ENCODE measurements at regions not wholly inside any gene's neighbourhood (a gene's known extent, or its start where the extent isn't known, plus 50 kb on each side); places are given as distances from the start of the nearest gene placed in this dataset.
"Not testable (repeated sequence)": the region's sequence is repeated elsewhere in the genome, so short reads cannot be mapped to it uniquely, and the experiment has no call there.

- peak; percentile 7 to 20 (median 12) for DNase-seq (ENCODE audit: low read depth in 3 of 3, low spot score in 1 of 3)
Measured at GRCh38 chr7:3094701-3095445, 51.2 kb upstream of the CARD11 start.

- no peak for DNase-seq (ENCODE audit: low read depth in 3 of 3, low spot score in 1 of 3)
Measured at GRCh38 chr7:3097734-3098133, 54.1 kb upstream of the CARD11 start.

- no peak for DNase-seq (ENCODE audit: low read depth in 3 of 3, low spot score in 1 of 3)
Measured at GRCh38 chr7:3102159-3102558, 58.5 kb upstream of the CARD11 start.

- no peak for DNase-seq (ENCODE audit: low read depth in 3 of 3, low spot score in 1 of 3)
Measured at GRCh38 chr7:3103614-3104398, 60.1 kb upstream of the CARD11 start.

- no peak for DNase-seq (ENCODE audit: low read depth in 3 of 3, low spot score in 1 of 3)
Measured at GRCh38 chr7:3105856-3106255, 62.2 kb upstream of the CARD11 start.

GRCh38 chr7:3106361-3106826, 62.7 kb upstream of the CARD11 start:
- no peak for DNase-seq (ENCODE audit: low read depth in 3 of 3, low spot score in 1 of 3)

GRCh38 chr7:3107228-3107763, 63.6 kb upstream of the CARD11 start:
- DNase-seq (ENCODE audit: low read depth in 3 of 3, low spot score in 1 of 3), result no peak

GRCh38 chr7:3107889-3108570, 64.4 kb upstream of the CARD11 start:
- no peak for DNase-seq (ENCODE audit: low read depth in 3 of 3, low spot score in 1 of 3)

GRCh38 chr7:3109311-3109915, 65.7 kb upstream of the CARD11 start:
- no peak for DNase-seq (ENCODE audit: low read depth in 3 of 3, low spot score in 1 of 3)

GRCh38 chr7:3112479-3113134, 68.9 kb upstream of the CARD11 start:
- DNase-seq (ENCODE audit: low read depth in 3 of 3, low spot score in 1 of 3), result no peak

- no peak for DNase-seq (ENCODE audit: low read depth in 3 of 3, low spot score in 1 of 3)
Measured at GRCh38 chr7:3114917-3115316, 71.2 kb upstream of the CARD11 start.

- no peak for DNase-seq (ENCODE audit: low read depth in 3 of 3, low spot score in 1 of 3)
Measured at GRCh38 chr7:3117081-3117480, 73.4 kb upstream of the CARD11 start.

GRCh38 chr7:3117488-3118231, 74.0 kb upstream of the CARD11 start:
- DNase-seq (ENCODE audit: low read depth in 3 of 3, low spot score in 1 of 3), result no peak

GRCh38 chr7:3119352-3119927, 75.8 kb upstream of the CARD11 start:
- DNase-seq (ENCODE audit: low read depth in 3 of 3, low spot score in 1 of 3), result not testable (repeated sequence)

- no peak for DNase-seq (ENCODE audit: low read depth in 3 of 3, low spot score in 1 of 3)
Measured at GRCh38 chr7:3119963-3120362, 76.3 kb upstream of the CARD11 start.

- no peak for DNase-seq (ENCODE audit: low read depth in 3 of 3, low spot score in 1 of 3)
Measured at GRCh38 chr7:3120513-3120912, 76.8 kb upstream of the CARD11 start.

GRCh38 chr7:3128857-3129490, 85.3 kb upstream of the CARD11 start:
- DNase-seq (ENCODE audit: low read depth in 3 of 3, low spot score in 1 of 3), result no peak

- DNase-seq (ENCODE audit: low read depth in 3 of 3, low spot score in 1 of 3), result no peak
Measured at GRCh38 chr7:3133811-3134385, 90.2 kb upstream of the CARD11 start.

- DNase-seq (ENCODE audit: low read depth in 3 of 3, low spot score in 1 of 3), result no peak
Measured at GRCh38 chr7:3134745-3135144, 91.1 kb upstream of the CARD11 start.

Data from stimulated activated CD4-positive, alpha-beta T cell treated with anti-CD3 and anti-CD28 coated beads, TNF-alpha, amount 100 ng/mL, for 1 hour (primary cell).